ENCODE measurements at regions not wholly inside any gene's neighbourhood (a gene's known extent, or its start where the extent isn't known, plus 50 kb on each side); places are given as distances from the start of the nearest gene placed in this dataset.

DNA sequence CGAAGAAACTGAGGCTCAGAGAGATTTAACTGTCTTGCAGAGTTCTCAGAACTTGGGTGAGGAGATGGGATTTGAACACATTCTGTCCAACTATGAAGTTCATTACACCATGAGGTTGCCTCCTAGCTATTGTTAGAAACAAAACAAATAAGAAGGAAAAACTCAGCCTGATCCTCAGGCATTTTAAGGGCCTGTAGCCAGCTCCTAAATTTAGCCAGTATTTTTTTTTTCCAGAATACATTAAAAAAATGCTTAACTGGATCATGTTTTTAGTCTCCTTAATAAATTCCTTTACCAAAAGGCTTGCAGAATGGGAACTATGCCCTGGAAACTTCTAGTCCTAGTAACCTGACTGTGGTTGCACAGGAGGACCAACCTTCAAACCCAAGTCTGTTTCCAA, 212.0 kb downstream of the CSNK2A3 start:
- no peak for DNase-seq (ENCODE audit: extremely low read depth, low read depth)

- no peak for DNase-seq (ENCODE audit: extremely low read depth, low read depth)
Measured at GRCh38 chr11:11140510-11140909, 212.5 kb downstream of the CSNK2A3 start.

GRCh38 chr11:11137339-11137738, 215.7 kb downstream of the CSNK2A3 start:
- no peak for DNase-seq (ENCODE audit: extremely low read depth, low read depth)

DNA sequence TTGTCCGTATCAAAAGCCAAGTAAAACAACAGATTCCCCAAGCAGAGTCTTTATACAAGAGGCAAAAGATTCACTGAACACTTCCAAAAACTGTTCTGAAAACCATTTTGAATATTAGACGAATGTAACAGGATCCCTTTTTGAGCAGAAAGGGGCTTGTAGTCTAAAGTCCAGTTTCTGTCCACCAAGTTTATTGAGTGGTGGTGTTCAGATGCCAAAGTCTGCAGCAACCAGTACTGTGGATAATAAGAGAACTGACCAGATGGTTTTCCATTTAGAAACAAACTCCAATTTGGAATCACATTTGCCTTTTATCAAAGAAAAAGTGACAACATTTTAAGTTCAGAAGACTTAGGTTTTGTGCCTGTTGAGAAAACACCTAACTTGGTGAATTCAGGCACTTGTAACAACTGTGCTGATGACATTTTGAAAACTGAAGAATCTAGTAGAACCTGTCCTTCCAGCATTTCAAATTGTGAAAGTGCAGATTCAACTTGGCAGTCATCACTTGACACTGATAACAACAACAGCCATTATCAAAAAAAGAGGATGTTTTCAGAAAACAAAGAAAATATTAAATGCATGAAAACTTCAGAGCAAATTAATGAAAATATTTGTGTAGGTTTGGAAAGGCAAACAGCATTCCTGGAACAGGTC, 217.1 kb downstream of the CSNK2A3 start:
- no peak for DNase-seq (ENCODE audit: extremely low read depth, low read depth)

- DNase-seq (ENCODE audit: extremely low read depth, low read depth) = no peak
Measured at GRCh38 chr11:11129118-11129517, 223.9 kb downstream of the CSNK2A3 start.

DNA sequence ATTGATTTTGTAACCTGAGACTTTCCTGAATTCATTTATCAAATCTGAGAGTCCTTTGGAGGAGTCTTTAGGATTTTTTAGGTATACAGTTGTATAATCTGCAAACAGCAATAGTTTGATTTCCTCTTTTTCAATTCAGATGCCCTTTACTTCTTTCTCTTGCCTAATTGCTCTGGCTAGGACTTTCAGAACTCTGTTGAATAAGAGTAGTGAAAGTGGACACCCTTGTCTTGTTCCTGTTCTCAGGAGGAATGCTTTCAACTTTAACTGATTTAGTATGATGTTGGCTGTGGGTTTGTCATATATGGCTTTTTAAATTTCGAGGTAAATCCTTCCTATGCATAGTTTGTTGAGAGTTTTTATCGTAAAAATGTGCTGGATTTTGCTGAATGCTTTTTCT, 227.4 kb downstream of the CSNK2A3 start:
- no peak for DNase-seq (ENCODE audit: extremely low read depth, low read depth)

- DNase-seq (ENCODE audit: extremely low read depth, low read depth) = no peak
Measured at GRCh38 chr11:11122749-11123148, 230.3 kb downstream of the CSNK2A3 start.

DNA sequence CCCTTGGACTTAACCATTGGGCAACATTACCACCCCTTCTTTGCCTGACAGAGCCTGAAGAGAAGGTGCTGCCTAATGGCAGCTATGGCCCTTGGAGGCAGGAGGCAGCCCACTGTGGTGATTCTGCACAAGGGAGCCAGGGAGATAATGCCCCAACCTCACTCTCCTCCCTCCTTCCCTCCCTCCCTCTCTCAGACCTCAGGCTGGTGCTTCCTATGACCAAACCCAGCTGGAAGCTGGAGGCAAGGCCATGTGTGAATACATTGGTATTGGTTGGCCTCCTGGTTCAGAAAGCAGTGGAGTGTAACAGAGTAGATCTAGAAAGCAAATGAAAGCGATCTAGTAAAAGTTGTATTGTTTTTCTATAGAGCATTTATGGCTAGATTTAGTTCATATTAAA, 233.1 kb downstream of the CSNK2A3 start:
- no peak for DNase-seq (ENCODE audit: extremely low read depth, low read depth)

DNA sequence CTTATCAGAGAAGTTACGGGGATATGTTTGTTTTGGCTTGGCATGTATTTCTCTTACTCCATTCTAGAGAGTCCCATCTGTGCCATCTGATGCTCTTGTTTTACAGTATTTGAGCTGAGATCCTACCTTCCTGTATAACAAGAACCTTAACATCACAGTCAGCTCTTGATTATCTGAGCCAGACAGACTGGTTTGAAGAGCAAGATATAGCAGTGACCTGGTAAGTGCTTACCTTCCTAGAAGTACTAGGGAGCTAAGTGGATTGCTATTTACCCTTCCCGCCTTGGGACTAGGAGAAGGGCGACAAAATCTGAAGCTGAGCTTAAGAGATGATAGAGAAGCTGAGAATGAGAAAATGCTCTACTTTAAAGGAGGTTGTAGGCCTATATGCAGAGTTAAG, 235.3 kb downstream of the CSNK2A3 start:
- no peak for DNase-seq (ENCODE audit: extremely low read depth, low read depth)

DNA sequence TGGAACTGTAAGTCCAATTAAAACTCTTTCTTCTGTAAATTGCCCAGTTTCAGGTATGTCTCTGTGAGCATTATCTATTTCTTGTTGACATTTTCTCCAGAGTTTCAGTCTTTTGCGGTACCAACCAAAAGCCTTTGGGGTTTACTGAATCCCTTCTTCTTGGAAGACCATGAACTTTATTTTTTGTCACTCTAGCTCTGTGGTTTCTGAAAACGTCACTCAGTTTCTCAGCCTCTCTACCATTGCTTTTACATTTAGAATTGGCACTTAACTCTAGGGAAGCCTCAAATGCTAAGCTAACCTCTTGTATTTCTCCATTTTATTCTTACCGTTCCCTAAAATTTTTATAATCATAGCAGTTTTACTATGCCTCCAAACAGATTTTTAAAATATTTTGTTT, 237.6 kb downstream of the CSNK2A3 start:
- no peak for DNase-seq (ENCODE audit: extremely low read depth, low read depth)

- DNase-seq (ENCODE audit: extremely low read depth, low read depth) = no peak
Measured at GRCh38 chr11:11113626-11114025, 239.4 kb downstream of the CSNK2A3 start.

DNA sequence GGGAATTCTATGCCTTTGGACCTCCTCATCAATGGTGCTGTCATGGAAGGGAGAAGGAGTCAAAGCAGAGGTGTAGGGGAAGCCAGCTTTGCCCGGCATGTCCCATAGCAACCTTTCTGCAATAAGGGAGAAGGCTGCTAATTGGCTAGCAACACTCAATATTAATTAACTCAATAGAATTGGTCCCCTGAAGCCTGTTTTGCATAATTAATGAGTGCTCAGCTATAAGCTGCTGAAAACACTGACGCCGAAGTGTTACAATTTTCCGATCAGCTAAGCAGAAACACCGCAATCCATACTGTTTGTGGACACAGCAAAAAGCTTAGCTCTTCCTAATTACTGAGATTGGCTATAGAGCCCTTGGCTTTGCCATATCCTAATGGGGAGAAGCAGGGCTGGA, 245.0 kb downstream of the CSNK2A3 start:
- no peak for DNase-seq (ENCODE audit: extremely low read depth, low read depth)

DNA sequence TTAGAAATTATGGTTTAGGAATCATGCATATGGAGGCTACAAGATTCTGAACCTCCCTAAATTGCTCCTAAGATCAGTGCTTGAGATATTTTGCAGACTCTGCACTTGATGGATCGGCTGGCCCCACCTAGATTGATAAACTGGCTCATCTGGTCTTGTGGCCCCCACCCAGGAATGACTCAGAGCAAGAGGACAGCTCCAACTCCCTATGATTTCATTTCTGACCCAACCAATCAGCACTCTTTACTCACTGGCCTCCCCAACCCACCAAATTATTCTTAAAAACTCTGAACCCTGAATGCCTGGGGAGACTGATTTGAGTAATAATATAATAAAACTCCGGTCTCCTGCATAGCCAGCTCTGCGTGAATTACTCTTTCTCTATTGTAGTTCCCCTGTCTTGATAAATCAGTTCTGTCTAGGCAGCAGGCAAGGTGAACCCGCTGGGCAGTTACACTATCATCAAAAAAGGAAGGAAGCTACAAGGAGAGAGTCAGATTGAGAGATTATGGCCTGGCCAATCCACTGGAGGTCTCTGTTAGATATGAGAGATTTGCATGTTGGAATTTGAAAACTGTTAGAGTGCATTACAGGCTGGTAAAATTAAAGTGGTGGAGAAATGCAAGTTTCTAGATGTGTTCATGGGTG, 245.8 kb downstream of the CSNK2A3 start:
- no peak for DNase-seq (ENCODE audit: extremely low read depth, low read depth)

- no peak for DNase-seq (ENCODE audit: extremely low read depth, low read depth)
Measured at GRCh38 chr11:11105361-11105760, 247.5 kb upstream of the ZBED5 start.

DNA sequence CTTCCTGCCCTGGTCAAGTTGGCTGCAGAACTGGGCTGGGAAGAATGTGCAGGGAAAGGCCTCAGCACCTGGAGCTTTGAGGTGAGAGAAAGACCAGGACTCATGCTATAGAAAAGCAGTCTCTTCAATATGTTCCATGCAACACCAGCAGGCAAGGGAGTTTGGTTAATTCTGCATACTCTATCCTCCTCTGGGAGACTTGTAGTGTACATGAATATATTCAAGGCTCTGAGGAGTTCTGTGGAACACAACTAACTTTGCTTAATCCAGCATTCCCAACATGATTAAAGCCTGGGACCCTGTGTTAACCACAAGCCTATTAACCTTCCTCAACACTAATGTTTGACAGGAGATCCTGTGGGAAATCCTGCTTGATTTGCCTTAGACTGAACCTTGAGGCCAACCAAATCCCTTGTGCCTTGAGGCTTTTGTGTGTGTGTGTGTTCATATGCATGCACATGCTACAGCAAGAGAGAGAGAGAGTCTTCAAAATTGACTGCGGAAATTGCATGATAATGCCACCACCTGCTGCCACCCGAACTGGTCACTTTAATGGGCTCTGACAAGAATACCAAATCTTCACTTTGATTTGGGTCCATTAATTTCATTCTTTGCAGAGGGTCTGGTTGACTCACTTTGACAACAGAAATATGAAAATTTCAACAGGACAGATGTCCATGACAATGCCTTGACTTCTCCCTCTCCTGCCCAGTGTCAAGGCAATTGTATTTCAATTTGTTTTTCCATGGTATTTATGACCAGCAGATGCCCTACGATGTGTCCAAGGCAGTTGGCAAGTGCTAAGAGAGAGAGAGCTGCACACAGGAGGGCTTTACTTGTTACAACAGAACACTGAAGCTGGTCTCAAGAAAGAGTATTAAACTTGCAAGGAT, 238.2 kb upstream of the ZBED5 start:
- no peak for DNase-seq (ENCODE audit: extremely low read depth, low read depth)

GRCh38 chr11:11090495-11090894, 232.6 kb upstream of the ZBED5 start:
- no peak for DNase-seq (ENCODE audit: extremely low read depth, low read depth)

GRCh38 chr11:11089805-11090204, 232.0 kb upstream of the ZBED5 start:
- no peak for DNase-seq (ENCODE audit: extremely low read depth, low read depth)

- DNase-seq (ENCODE audit: extremely low read depth, low read depth) = no peak
Measured at GRCh38 chr11:11086979-11087378, 229.1 kb upstream of the ZBED5 start.

DNA sequence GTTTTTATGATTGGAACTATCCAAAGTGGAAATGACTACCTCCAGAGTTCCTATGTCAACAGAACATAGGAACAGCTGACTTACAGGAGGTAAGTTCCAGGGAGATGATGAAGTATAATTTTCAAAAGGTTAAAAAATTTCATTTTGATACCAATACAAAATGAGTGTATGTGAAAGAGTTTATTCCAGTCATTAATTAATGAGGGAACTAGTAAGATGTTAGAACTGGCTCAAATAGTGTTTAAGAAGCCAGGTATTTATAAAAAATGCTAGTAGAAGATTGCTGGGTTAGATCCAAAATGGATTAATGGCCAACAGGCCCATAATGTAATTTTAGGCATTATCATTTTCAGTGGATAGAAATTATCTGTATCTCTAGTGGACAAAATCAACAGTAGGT, 227.7 kb upstream of the ZBED5 start:
- no peak for DNase-seq (ENCODE audit: extremely low read depth, low read depth)

DNA sequence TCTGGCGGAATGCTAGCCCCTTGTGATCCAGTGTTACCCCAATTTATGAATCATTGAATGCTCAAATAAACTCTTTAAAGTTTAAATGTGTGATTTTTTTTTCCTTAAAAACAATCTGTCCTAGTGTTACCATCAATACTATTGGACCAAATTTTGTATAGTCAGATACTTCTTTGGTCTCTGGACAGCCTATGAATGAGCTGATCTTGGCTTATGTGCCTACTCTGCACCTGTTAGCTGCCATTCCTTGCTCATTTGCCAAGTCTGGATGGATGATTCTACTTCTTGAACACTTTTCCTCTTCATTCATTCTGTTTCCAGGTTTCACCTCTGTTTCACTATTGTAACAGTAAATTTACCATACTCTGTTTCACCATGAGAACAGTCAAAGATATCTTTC, 226.5 kb upstream of the ZBED5 start:
- no peak for DNase-seq (ENCODE audit: extremely low read depth, low read depth)

- no peak for DNase-seq (ENCODE audit: extremely low read depth, low read depth)
Measured at GRCh38 chr11:11083441-11083840, 225.6 kb upstream of the ZBED5 start.

GRCh38 chr11:11082646-11083045, 224.8 kb upstream of the ZBED5 start:
- no peak for DNase-seq (ENCODE audit: extremely low read depth, low read depth)
